Skin epidermis (tissue), 12 donors: ENCODE measurements at regions not wholly inside any gene's neighbourhood (a gene's known extent, or its start where the extent isn't known, plus 50 kb on each side); places are given as distances from the start of the nearest gene placed in this dataset.

Experiments used
- H3K27ac ChIP-seq, 21 experiments: fragments of 200-600 bp; sonication (generic) in 11 of 21; one replicate each; pipeline ENCODE4 v1.5.0; 2020; ENCODE audit warnings: mild to moderate bottlenecking in 3 of 21, inconsistent platforms in 2 of 21, moderate library complexity in 2 of 21
- H3K4me3 ChIP-seq, 7 experiments: fragments of 200-600 bp; sonication (generic) in 2 of 7; one replicate each; pipeline ENCODE4 v1.5.0; 2020; ENCODE audit warnings: inconsistent platforms in 2 of 7, mild to moderate bottlenecking in 2 of 7, moderate library complexity in 1 of 7

GRCh38 chr1:71200503-71200902 lies 119.7 kb upstream of the ZRANB2 start:
- Histone ChIP-seq H3K4me3 (no peak overlapping the region), H3K27ac (no peak overlapping the region)

GRCh38 chr1:71196685-71197084 lies 115.8 kb upstream of the ZRANB2 start:
- no peak overlapping the region for H3K4me3 ChIP-seq
- H3K27ac ChIP-seq, result no peak overlapping the region

GRCh38 chr1:71193153-71193552 lies 112.3 kb upstream of the ZRANB2 start:
- Histone ChIP-seq H3K4me3 (no peak overlapping the region), H3K27ac (no peak overlapping the region)

- no peak overlapping the region for H3K27ac ChIP-seq
- no peak overlapping the region for H3K4me3 ChIP-seq
Observed at GRCh38 chr1:71191520-71191919, 110.7 kb upstream of the ZRANB2 start.

- Histone ChIP-seq H3K27ac (no peak overlapping the region), H3K4me3 (no peak overlapping the region)
Observed at GRCh38 chr1:71190843-71191242, 110.0 kb upstream of the ZRANB2 start.

- no peak overlapping the region for H3K4me3 ChIP-seq
- no peak overlapping the region for H3K27ac ChIP-seq
Observed at GRCh38 chr1:71184410-71184809, 103.6 kb upstream of the ZRANB2 start.

GRCh38 chr1:71179997-71180396 lies 99.2 kb upstream of the ZRANB2 start:
- H3K4me3 ChIP-seq, result no peak overlapping the region
- H3K27ac ChIP-seq, result no peak overlapping the region

- Histone ChIP-seq H3K4me3 (no peak overlapping the region), H3K27ac (no peak overlapping the region)
Observed at GRCh38 chr1:71170925-71171324, 90.1 kb upstream of the ZRANB2 start.

GRCh38 chr1:71167505-71167904 lies 86.7 kb upstream of the ZRANB2 start:
- Histone ChIP-seq H3K27ac (no peak overlapping the region), H3K4me3 (no peak overlapping the region)

GRCh38 chr1:71166178-71167173 lies 85.6 kb upstream of the ZRANB2 start:
- H3K27ac ChIP-seq, result no peak overlapping the region
- no peak overlapping the region for H3K4me3 ChIP-seq

GRCh38 chr1:71157715-71158114 lies 76.9 kb upstream of the ZRANB2 start:
- no peak overlapping the region for H3K27ac ChIP-seq
- no peak overlapping the region for H3K4me3 ChIP-seq

GRCh38 chr1:71157151-71157550 lies 76.3 kb upstream of the ZRANB2 start:
- Histone ChIP-seq H3K27ac (no peak overlapping the region), H3K4me3 (no peak overlapping the region)

- no peak overlapping the region for H3K27ac ChIP-seq
- H3K4me3 ChIP-seq, result no peak overlapping the region
Observed at GRCh38 chr1:71156590-71156989, 75.8 kb upstream of the ZRANB2 start.

- no peak overlapping the region for H3K27ac ChIP-seq
- H3K4me3 ChIP-seq, result no peak overlapping the region
Observed at GRCh38 chr1:71154429-71154828, 73.6 kb upstream of the ZRANB2 start.

- no peak overlapping the region for H3K4me3 ChIP-seq
- no peak overlapping the region for H3K27ac ChIP-seq
Observed at GRCh38 chr1:71153826-71154225, 73.0 kb upstream of the ZRANB2 start.

- Histone ChIP-seq H3K4me3 (no peak overlapping the region), H3K27ac (no peak overlapping the region)
Observed at GRCh38 chr1:71147637-71148360, 67.0 kb upstream of the ZRANB2 start.

- H3K4me3 ChIP-seq, result no peak overlapping the region
- H3K27ac ChIP-seq, result no peak overlapping the region
Observed at GRCh38 chr1:71135571-71135970, 54.7 kb upstream of the ZRANB2 start.
